ENCODE measurements at regions not wholly inside any gene's neighbourhood (a gene's known extent, or its start where the extent isn't known, plus 50 kb on each side); places are given as distances from the start of the nearest gene placed in this dataset.

GRCh38 chr18:24560511-24560981, 100.1 kb downstream of the HRH4 start:
- no peak overlapping the region for H3K27ac ChIP-seq (ENCODE audit: low read depth, low read length, poor library complexity, severe bottlenecking)
- DNase-seq (ENCODE audit: low spot score): no peak
- H3K9me3 ChIP-seq (ENCODE audit: low read length): no peaks in the 10 kb centered on the region
- no peaks in the 10 kb centered on the region for H3K36me3 ChIP-seq (ENCODE audit: insufficient read depth, low read length)
- intact Hi-C loops (cut with micrococcal nuclease; ENCODE audit: unreplicated experiment): loop anchor here (10.0 kb wide), 1 partner anchor 46 kb away; no protein-coding TSS in a partner anchor
- H3K4me2 ChIP-seq (ENCODE audit: low read length): no peak overlapping the region
- H4K20me1 ChIP-seq (ENCODE audit: insufficient read depth, low read length): no peaks in the 10 kb centered on the region
- ChIA-PET POLR2A (no interaction called here), CTCF (ENCODE audit: unreplicated experiment) (no interaction called here)
- no TSS peak for BruUV-seq (replicated peaks)
- H3K9me2 ChIP-seq (ENCODE audit: insufficient read depth, low read length): no peaks in the 10 kb centered on the region
- TF ChIP-seq EZH2phosphoT487 (IDR thresholded peaks at IDR 0.05; ENCODE audit: borderline replicate concordance, low read depth, low read length) (no peak), CTCF (conservative IDR thresholded peaks at IDR 0.05; ENCODE audit: low read length) (no peak)
- H3K79me2 ChIP-seq (ENCODE audit: insufficient read depth, low read depth, low read length): no peaks in the 10 kb centered on the region
- no peak overlapping the region for H3K4me3 ChIP-seq (ENCODE audit: low read depth, low read length, poor library complexity, severe bottlenecking)
- H3K4me1 ChIP-seq (ENCODE audit: insufficient read depth, low read length, poor library complexity, severe bottlenecking): no peaks in the 10 kb centered on the region
- no peak overlapping the region for H2AFZ ChIP-seq (ENCODE audit: low read length)

- DNase-seq (ENCODE audit: low spot score): no peak
- no peaks in the 10 kb centered on the region for H3K36me3 ChIP-seq (ENCODE audit: insufficient read depth, low read length)
- H3K9me3 ChIP-seq (ENCODE audit: low read length): no peaks in the 10 kb centered on the region
- H3K4me2 ChIP-seq (ENCODE audit: low read length): no peak overlapping the region
- intact Hi-C loops (cut with micrococcal nuclease; ENCODE audit: unreplicated experiment): loop anchor here (10.0 kb wide), 1 partner anchor 47 kb away; no protein-coding TSS in a partner anchor
- no peak overlapping the region for H3K4me3 ChIP-seq (ENCODE audit: low read depth, low read length, poor library complexity, severe bottlenecking)
- no peaks in the 10 kb centered on the region for H3K79me2 ChIP-seq (ENCODE audit: insufficient read depth, low read depth, low read length)
- no peaks in the 10 kb centered on the region for H4K20me1 ChIP-seq (ENCODE audit: insufficient read depth, low read length)
- H2AFZ ChIP-seq (ENCODE audit: low read length): no peak overlapping the region
- H3K9me2 ChIP-seq (ENCODE audit: insufficient read depth, low read length): no peaks in the 10 kb centered on the region
- TF ChIP-seq CTCF (conservative IDR thresholded peaks at IDR 0.05; ENCODE audit: low read length) (no peak), EZH2phosphoT487 (IDR thresholded peaks at IDR 0.05; ENCODE audit: borderline replicate concordance, low read depth, low read length) (no peak)
- no peak overlapping the region for H3K27ac ChIP-seq (ENCODE audit: low read depth, low read length, poor library complexity, severe bottlenecking)
- no TSS peak for BruUV-seq (replicated peaks)
- ChIA-PET CTCF (ENCODE audit: unreplicated experiment) (interaction anchor here (1.1 kb wide), 1 partner anchor 10 kb away, joined by 3 read pairs; no protein-coding TSS in a partner anchor), POLR2A (interaction anchor here (1.0 kb wide), 1 partner anchor 10 kb away, joined by 3 read pairs; no protein-coding TSS in a partner anchor)
- H3K4me1 ChIP-seq (ENCODE audit: insufficient read depth, low read length, poor library complexity, severe bottlenecking): no peaks in the 10 kb centered on the region
Observed at GRCh38 chr18:24561369-24561965, 101.0 kb downstream of the HRH4 start.

DNA sequence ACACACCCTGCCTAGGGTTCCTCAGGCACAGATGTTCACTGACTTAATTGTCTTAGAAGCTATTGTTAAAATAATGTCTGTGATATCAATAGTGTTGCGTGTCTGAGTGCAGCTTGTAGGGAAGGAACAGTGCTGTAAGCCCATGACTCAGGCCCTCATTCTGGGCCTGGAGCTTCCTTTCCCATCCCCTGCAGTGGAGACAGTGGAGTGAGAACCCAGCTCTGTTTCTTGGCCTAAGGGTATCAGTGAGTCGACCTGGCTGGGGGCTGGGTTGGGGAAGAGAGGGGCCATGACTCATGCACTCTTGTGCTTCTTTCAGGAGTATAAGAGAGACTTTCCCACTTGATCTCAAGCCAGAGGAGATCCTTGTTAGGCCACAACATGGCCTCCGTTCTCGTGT, 106.8 kb downstream of the HRH4 start:
- no peak for TF ChIP-seq EZH2phosphoT487 (IDR thresholded peaks at IDR 0.05; ENCODE audit: borderline replicate concordance, low read depth, low read length)
- no peak for TF ChIP-seq CTCF (conservative IDR thresholded peaks at IDR 0.05; ENCODE audit: low read length)
- no peak overlapping the region for H3K4me2 ChIP-seq (ENCODE audit: low read length)
- CTCF ChIA-PET (ENCODE audit: unreplicated experiment): no interaction called here
- H3K9me3 ChIP-seq (ENCODE audit: low read length): no peaks in the 10 kb centered on the region
- no peaks in the 10 kb centered on the region for H3K4me1 ChIP-seq (ENCODE audit: insufficient read depth, low read length, poor library complexity, severe bottlenecking)
- H3K27ac ChIP-seq (ENCODE audit: low read depth, low read length, poor library complexity, severe bottlenecking): no peak overlapping the region
- no peak overlapping the region for H2AFZ ChIP-seq (ENCODE audit: low read length)
- H3K36me3 ChIP-seq (ENCODE audit: insufficient read depth, low read length): no peaks in the 10 kb centered on the region
- intact Hi-C loops (cut with micrococcal nuclease; ENCODE audit: unreplicated experiment): loop anchor here (10.0 kb wide), 1 partner anchor 52 kb away; no protein-coding TSS in a partner anchor
- no peaks in the 10 kb centered on the region for H3K79me2 ChIP-seq (ENCODE audit: insufficient read depth, low read depth, low read length)
- BruUV-seq (replicated peaks): no TSS peak
- no peak for DNase-seq (ENCODE audit: low spot score)
- H3K9me2 ChIP-seq (ENCODE audit: insufficient read depth, low read length): no peaks in the 10 kb centered on the region
- no peak overlapping the region for H3K4me3 ChIP-seq (ENCODE audit: low read depth, low read length, poor library complexity, severe bottlenecking)
- POLR2A ChIA-PET: no interaction called here
- no peaks in the 10 kb centered on the region for H4K20me1 ChIP-seq (ENCODE audit: insufficient read depth, low read length)

Measured in OCI-LY7 (cell line).